SU-DHL-6 (cell line): ENCODE measurements at regions not wholly inside any gene's neighbourhood (a gene's known extent, or its start where the extent isn't known, plus 50 kb on each side); places are given as distances from the start of the nearest gene placed in this dataset.

ENCODE experiments used
- H2AFZ ChIP-seq: fragments of 200-600 bp; sonication (generic); 2 replicates; pipeline ENCODE4 v1.6.1; 2014; ENCODE audit warnings: low read depth, mild to moderate bottlenecking, moderate library complexity, mixed read lengths, antibody characterized with exemption, low read length; ENCODE audit not compliant: severe bottlenecking
- H3F3A ChIP-seq: fragments of 200-600 bp; shearing (Covaris generic); 2 replicates; pipeline ENCODE4 v1.6.0; 2016; ENCODE audit warnings: antibody characterized with exemption, mild to moderate bottlenecking; ENCODE audit not compliant: insufficient read depth
- H3K27ac ChIP-seq: fragments of 200-600 bp; sonication (generic); 2 replicates; pipeline ENCODE4 v1.5.1; 2016; ENCODE audit warnings: low read depth, mild to moderate bottlenecking, low read length, moderate library complexity, mixed read lengths
- H3K27me3 ChIP-seq: fragments of 200-600 bp; sonication (generic), shearing (Covaris generic); 2 replicates; pipeline ENCODE4 v1.6.0; 2014; ENCODE audit warnings: mild to moderate bottlenecking, low read length
- H3K36me3 ChIP-seq: fragments of 200-600 bp; sonication (generic); 2 replicates; pipeline ENCODE4 v1.6.1; 2014; ENCODE audit warnings: mild to moderate bottlenecking, low read length, mixed read lengths
- H3K4me2 ChIP-seq: fragments of 300-600, 200-600 bp; shearing (Covaris generic), sonication (generic); 2 replicates; pipeline ENCODE4 v1.6.0; 2014; ENCODE audit warnings: low read length, low read depth, mild to moderate bottlenecking; ENCODE audit not compliant: poor library complexity, severe bottlenecking
- H3K4me3 ChIP-seq: fragments of 200-600 bp; sonication (generic); 2 replicates; pipeline ENCODE4 v1.5.1; 2014; ENCODE audit warnings: antibody characterized with exemption, low read length, mild to moderate bottlenecking, mixed read lengths; ENCODE audit not compliant: insufficient read depth, poor library complexity, severe bottlenecking
- H3K79me2 ChIP-seq: fragments of 200-600 bp; sonication (generic); 2 replicates; pipeline ENCODE4 v1.6.1; 2014; ENCODE audit warnings: mild to moderate bottlenecking, low read length, moderate library complexity; ENCODE audit not compliant: insufficient read depth
- H3K9ac ChIP-seq: fragments of 200-600 bp; sonication (generic); 2 replicates; pipeline ENCODE4 v1.7.0; 2014; ENCODE audit warnings: mild to moderate bottlenecking, low read length
- H3K9me2 ChIP-seq: fragments of 200-600 bp; sonication (generic); replicated peaks from 2 replicates; pipeline ENCODE4 v1.6.1; 2014; ENCODE audit warnings: low read length; ENCODE audit not compliant: insufficient read depth
- H3K9me3 ChIP-seq: fragments of 200-600 bp; sonication (generic); 2 replicates; pipeline ENCODE4 v1.6.1; 2014; ENCODE audit warnings: low read length, mixed read lengths; ENCODE audit not compliant: insufficient read depth
- H4K20me1 ChIP-seq: fragments of 200-600 bp; sonication (generic); 2 replicates; pipeline ENCODE4 v1.6.1; 2014; ENCODE audit warnings: low read depth, mild to moderate bottlenecking, antibody characterized with exemption, low read length, moderate library complexity, mixed read lengths
- CTCF ChIP-seq: fragments of 200-600 bp; sonication (generic); IDR thresholded peaks from one replicate; pipeline ENCODE4 v1.5.1; 2017; ENCODE audit warnings: antibody characterized with exemption, mild to moderate bottlenecking, low read length, moderate library complexity; ENCODE audit not compliant: insufficient read depth, poor library complexity, severe bottlenecking
- EZH2phosphoT487 ChIP-seq: fragments of 200-600 bp; sonication (generic), shearing (Covaris generic); conservative IDR thresholded peaks from 2 replicates; pipeline ENCODE4 v1.6.1; 2018; ENCODE audit warnings: mild to moderate bottlenecking, antibody characterized with exemption, low read length, moderate library complexity, mixed read lengths

- no peaks in the 10 kb centered on the region for H3K9me3 ChIP-seq
- H3K79me2 ChIP-seq, result no peaks in the 10 kb centered on the region
- H3K27ac ChIP-seq, result no peak overlapping the region
- no peak overlapping the region for H2AFZ ChIP-seq
- no peak overlapping the region for H3K4me2 ChIP-seq
- H3K36me3 ChIP-seq, result no peaks in the 10 kb centered on the region
- H3K4me3 ChIP-seq, result no peak overlapping the region
- no peaks in the 10 kb centered on the region for H3K27me3 ChIP-seq
- no peak for TF ChIP-seq EZH2phosphoT487
- no peak for TF ChIP-seq CTCF
- H3F3A ChIP-seq, result no peaks in the 10 kb centered on the region
- H3K9ac ChIP-seq, result no peak overlapping the region
- H3K9me2 ChIP-seq, result no peaks in the 10 kb centered on the region
- H4K20me1 ChIP-seq, result no peaks in the 10 kb centered on the region
These were observed 296.3 kb upstream of the EPHA3 start for GRCh38 chr3:88811096-88811495.

GRCh38 chr3:88812576-88812975 lies 294.8 kb upstream of the EPHA3 start:
- Histone ChIP-seq H3K4me2 (no peak overlapping the region), H3K36me3 (no peaks in the 10 kb centered on the region), H3K4me3 (no peak overlapping the region), H3K9me2 (no peaks in the 10 kb centered on the region), H2AFZ (no peak overlapping the region), H3K9me3 (no peaks in the 10 kb centered on the region), H3K79me2 (no peaks in the 10 kb centered on the region), H3F3A (no peaks in the 10 kb centered on the region), H4K20me1 (no peaks in the 10 kb centered on the region), H3K27me3 (no peaks in the 10 kb centered on the region), H3K9ac (no peak overlapping the region), H3K27ac (no peak overlapping the region)
- no peak for TF ChIP-seq CTCF
- no peak for TF ChIP-seq EZH2phosphoT487

- Histone ChIP-seq H3K27ac (no peak overlapping the region), H3F3A (no peaks in the 10 kb centered on the region), H3K9ac (no peak overlapping the region), H3K4me3 (no peak overlapping the region), H4K20me1 (no peaks in the 10 kb centered on the region), H2AFZ (no peak overlapping the region), H3K27me3 (no peaks in the 10 kb centered on the region), H3K9me2 (no peaks in the 10 kb centered on the region), H3K79me2 (no peaks in the 10 kb centered on the region), H3K4me2 (no peak overlapping the region), H3K9me3 (no peaks in the 10 kb centered on the region), H3K36me3 (no peaks in the 10 kb centered on the region)
- no peak for TF ChIP-seq EZH2phosphoT487
- no peak for TF ChIP-seq CTCF
These were observed 291.0 kb upstream of the EPHA3 start for GRCh38 chr3:88816445-88816844.
